AG09309 (cell line): ENCODE measurements at regions not wholly inside any gene's neighbourhood (a gene's known extent, or its start where the extent isn't known, plus 50 kb on each side); places are given as distances from the start of the nearest gene placed in this dataset.

Experiments
- DNase-seq: peaks from one replicate; pipeline ENCODE4 v3.0.0-alpha.2; 2010; ENCODE audit warnings: low read depth
- H3K4me3 ChIP-seq: 2 replicates; pipeline ENCODE4 v1.5.1; 2011; ENCODE audit warnings: mild to moderate bottlenecking, low read depth, low read length, moderate library complexity; ENCODE audit not compliant: control insufficient read depth
- CTCF ChIP-seq: IDR thresholded peaks from 2 replicates; pipeline ENCODE4 v1.5.1; 2011; ENCODE audit warnings: mild to moderate bottlenecking, low read depth, low read length, inconsistent platforms; ENCODE audit not compliant: insufficient read depth, control insufficient read depth; ENCODE audit errors: missing control alignments

GRCh38 chr2:149679286-149679685, 91.7 kb upstream of the MMADHC start:
- no peak for TF ChIP-seq CTCF
- peak; percentile 48 for DNase-seq
- no peak overlapping the region for H3K4me3 ChIP-seq

GRCh38 chr2:149677416-149677815, 89.8 kb upstream of the MMADHC start:
- TF ChIP-seq CTCF, result no peak
- DNase-seq, result no peak
- H3K4me3 ChIP-seq, result no peak overlapping the region

- DNase-seq, result no peak
- TF ChIP-seq CTCF, result no peak
- H3K4me3 ChIP-seq, result no peak overlapping the region
Measured at GRCh38 chr2:149670086-149670485, 82.5 kb upstream of the MMADHC start.

GRCh38 chr2:149666809-149667320, 79.3 kb upstream of the MMADHC start:
- TF ChIP-seq CTCF, result no peak
- DNase-seq, result no peak

GRCh38 chr2:149664896-149665295, 77.3 kb upstream of the MMADHC start:
- H3K4me3 ChIP-seq, result no peak overlapping the region
- TF ChIP-seq CTCF, result no peak
- DNase-seq, result no peak

More at GRCh38 chr2:149666809-149667320, 79.3 kb upstream of the MMADHC start:
- no peak overlapping the region for H3K4me3 ChIP-seq

GRCh38 chr2:149662556-149662955, 75.0 kb upstream of the MMADHC start:
- TF ChIP-seq CTCF, result no peak
- H3K4me3 ChIP-seq, result no peak overlapping the region
- no peak for DNase-seq

GRCh38 chr2:149661844-149662243, 74.3 kb upstream of the MMADHC start:
- no peak overlapping the region for H3K4me3 ChIP-seq
- DNase-seq, result peak; percentile 37
- no peak for TF ChIP-seq CTCF
